Stimulated activated CD8-positive, alpha-beta memory T cell treated with anti-CD3 and anti-CD28 coated beads, Interleukin-15, amount 100 ng/mL, for 48 hours (primary cell): ENCODE measurements at regions not wholly inside any gene's neighbourhood (a gene's known extent, or its start where the extent isn't known, plus 50 kb on each side); places are given as distances from the start of the nearest gene placed in this dataset.
"Not testable (repeated sequence)": the region's sequence is repeated elsewhere in the genome, so short reads cannot be mapped to it uniquely, and the experiment has no call there.

Experiments used
- DNase-seq, 2 donors: peaks; one replicate each; pipeline ENCODE4 v3.0.0-alpha.2; 2020; ENCODE audit warnings: low read depth in 2 of 2

DNA sequence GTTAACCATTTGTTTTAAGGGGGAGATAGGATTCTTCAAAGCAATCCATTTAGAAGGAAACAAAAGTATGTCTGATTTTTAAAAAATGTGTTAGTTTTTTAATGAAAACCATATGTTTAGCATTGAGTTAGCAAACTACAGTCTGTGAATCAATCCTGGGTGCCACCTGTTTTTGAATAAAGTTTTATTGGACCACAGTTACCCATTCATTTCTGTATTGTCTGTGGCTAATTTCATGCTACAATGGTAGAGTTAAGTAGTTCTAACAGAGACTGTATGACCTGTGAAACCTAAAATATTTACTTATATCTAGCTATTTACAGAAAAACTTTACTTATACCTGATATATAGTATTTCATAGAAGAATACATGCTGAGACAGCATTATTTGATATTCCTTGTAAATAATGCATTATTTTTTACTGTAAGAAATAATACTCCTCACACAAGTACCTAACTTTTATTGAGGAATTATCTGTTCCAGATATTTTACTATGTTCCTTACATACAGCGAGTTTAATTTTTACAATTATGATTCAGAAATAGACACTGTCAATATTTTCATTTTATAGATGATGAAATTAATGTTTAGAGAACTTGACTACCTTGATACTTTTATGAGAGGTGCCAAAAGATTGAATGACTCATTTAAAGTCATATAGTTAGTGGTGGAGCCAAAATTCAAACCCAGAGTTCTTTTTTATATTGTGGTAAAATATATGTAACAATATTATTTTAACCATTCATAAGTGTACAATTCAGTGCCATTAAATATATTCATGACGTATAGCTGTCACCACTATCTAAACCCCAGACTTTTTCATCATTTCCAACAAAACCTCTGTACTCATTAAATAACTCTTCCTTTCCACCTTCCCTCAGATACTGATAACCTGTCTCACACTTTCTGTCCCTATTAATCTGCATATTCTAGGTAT is 122.0 kb downstream of the GLUD2 start:
- DNase-seq = no peak

- DNase-seq = no peak
Measured at GRCh38 chrX:121172703-121173102, 125.3 kb downstream of the GLUD2 start.

GRCh38 chrX:121179972-121180371 is 132.6 kb downstream of the GLUD2 start:
- no peak for DNase-seq

- no peak for DNase-seq
Measured at GRCh38 chrX:121191779-121192178, 144.4 kb downstream of the GLUD2 start.

GRCh38 chrX:121195719-121196118 is 148.3 kb downstream of the GLUD2 start:
- DNase-seq = no peak

GRCh38 chrX:121196872-121197444 is 149.5 kb downstream of the GLUD2 start:
- not testable (repeated sequence) for DNase-seq

DNA sequence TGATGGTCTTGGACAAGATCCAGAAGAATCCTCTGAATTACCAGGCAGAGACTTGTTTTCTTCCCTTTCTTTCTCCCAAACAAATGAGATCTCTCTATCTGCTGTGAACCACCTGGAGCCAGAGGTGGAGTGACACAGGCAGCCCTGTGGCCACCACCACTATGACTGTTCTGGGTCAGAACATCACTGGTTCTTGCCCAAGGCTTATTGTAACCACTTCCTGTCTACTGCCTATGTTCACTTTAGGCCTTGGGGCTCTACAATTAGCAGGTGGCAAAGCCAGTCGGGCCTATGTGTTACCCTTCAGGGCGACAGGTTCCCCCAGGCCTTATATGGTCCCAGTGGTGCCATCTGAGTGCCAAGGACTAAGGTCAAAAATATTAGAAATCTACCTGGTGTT is 161.2 kb downstream of the GLUD2 start:
- no peak for DNase-seq

DNA sequence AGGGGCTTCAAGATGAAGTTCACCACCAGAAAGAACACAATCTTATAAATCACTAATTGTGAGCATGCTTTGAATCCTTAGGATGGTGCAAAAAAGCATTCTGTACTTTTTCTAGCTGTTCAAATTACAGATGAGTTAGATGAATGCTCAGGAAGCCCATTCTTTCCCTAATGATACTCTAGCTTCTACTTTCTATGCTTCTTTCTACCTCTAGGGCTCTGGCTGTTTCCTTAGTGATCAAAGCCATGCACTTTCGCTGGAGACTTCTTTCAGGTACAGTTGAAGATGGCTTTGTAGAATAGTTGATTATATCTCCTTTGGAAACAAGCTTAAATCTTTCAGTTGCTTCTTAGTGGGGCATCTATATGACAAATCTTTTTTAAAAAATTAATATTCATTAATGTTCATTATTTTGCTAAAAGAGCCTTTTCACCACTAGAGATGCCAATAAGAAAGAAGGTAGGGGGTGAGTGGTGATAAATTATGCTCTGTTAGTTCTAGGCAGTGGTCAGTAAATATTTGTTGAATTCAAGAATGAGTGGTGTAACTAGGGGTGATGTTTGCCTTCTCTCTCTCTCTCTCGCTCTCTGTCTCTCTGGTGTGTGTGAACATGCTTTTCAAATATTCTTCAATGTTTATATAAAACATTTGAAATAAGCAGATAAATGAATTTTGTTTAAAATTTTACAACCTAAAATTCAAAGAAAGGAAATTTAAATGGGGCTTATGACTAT is 169.4 kb downstream of the GLUD2 start:
- DNase-seq = no peak

GRCh38 chrX:121221322-121221977 is 174.0 kb downstream of the GLUD2 start:
- no peak for DNase-seq

DNA sequence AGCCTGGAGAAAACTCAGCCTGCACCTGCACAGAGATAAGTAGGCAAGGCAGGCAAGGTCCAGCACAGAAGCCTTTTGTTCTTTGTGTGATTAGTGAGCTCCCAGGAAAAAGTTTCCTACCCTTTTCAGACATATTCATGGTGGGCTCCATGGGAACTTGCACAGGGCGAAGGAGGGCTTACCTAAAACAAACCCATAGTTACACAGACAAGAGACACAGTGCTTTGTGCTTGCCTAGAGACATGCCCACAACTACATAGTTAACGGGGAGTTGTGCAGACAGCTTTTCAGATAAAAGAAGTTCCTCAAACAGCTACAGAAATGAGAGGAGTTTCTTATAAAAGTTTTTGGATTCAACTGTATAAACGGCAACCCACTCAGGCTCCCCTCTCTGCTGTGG is 180.5 kb downstream of the GLUD2 start:
- DNase-seq = no peak

DNA sequence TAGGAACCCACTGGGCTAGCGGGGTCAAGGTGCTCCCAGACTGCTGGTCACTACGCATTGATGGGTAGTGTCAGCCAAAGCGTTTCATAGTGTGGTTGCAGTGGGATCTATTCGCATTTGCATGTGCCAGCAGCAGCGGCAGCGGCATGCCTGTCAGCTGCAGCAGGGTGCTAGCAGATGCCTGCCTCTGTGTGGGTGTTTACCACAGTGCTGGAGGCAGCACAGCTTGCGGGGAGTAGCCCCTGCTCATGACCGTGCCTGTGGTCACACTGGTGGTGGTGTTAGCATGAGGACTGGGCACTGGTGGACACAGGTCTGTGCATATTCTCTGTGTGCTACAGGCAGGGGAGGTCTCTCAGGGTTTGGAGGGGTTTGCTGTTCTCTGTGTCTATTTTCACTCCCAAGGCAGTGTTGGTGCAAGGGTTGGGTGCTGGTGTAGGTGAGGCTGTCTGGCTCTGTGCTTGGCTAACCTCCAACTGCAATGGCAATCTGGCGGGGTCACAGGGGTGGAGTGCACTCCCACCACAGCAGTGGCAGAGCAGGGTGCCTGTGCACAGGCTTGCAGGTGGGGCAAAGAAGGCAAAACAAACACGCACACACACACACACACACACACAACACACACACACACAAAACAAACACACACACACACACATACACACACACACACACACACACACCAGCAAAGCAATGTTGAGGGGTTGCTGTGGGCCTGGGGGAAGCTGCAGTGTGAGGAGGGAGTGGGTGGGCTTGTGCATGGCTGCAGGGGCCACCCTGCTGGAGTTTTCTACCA is 184.4 kb downstream of the GLUD2 start:
- DNase-seq = no peak

GRCh38 chrX:121236040-121236439 is 188.6 kb downstream of the GLUD2 start:
- DNase-seq = no peak

DNA sequence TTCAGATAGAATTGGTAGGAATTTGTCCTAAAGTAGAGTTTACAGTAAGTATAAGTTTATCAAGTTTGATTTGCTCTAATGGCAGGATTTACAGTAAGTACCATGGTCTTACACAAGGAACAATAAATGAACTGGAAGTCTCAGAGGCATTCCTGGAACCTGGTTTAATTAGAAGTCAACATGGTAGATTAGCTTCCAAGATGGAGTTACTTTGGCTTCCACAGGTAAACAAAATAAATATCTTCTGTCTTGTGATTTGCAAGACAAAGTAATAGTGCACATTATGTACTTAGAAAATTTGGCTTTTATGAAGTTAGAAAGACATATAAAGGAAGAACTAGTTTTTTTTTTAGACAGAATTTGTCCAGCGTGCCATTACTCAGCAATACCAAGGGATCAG is 190.7 kb downstream of the GLUD2 start:
- DNase-seq = no peak

DNA sequence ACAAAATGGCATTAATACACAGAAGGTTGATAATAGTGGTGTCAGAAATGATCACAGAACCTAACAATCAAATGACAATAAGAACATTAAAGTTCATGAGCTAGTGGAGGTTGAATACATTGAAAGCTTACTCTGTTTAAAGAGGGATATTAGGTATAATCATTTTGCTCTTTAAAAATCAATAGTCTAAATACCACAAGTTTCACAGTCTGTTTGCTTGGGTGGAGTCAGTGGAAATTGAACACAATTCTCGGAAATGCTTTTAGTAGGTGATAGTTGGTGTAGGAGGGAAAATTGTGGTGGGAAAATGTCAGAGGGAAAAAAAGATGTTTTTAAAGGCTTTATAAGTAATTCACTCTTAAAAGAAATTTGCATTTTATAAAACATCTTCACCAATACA is 197.1 kb downstream of the GLUD2 start:
- no peak for DNase-seq

DNA sequence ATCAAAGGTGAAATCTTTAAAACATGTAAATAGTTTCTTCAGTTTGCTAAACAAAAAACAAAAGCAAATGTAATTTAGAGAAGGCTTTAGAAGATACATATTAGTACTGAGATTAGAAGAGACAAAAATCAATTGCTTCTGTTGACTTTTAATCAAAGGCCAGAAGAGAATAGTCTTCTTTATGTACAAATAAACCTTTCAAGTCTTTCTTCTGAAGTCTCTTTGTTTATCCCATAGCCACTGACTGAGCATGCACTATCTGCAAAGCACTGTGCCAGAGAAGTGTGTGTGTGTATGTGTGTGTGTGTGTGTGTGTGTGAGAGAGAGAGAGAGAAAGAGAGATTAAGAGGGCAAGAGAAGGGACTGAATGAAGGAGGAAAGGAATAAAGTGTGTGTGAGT is 198.4 kb downstream of the GLUD2 start:
- no peak for DNase-seq

- DNase-seq = no peak
Measured at GRCh38 chrX:121254336-121254735, 206.9 kb downstream of the GLUD2 start.

DNA sequence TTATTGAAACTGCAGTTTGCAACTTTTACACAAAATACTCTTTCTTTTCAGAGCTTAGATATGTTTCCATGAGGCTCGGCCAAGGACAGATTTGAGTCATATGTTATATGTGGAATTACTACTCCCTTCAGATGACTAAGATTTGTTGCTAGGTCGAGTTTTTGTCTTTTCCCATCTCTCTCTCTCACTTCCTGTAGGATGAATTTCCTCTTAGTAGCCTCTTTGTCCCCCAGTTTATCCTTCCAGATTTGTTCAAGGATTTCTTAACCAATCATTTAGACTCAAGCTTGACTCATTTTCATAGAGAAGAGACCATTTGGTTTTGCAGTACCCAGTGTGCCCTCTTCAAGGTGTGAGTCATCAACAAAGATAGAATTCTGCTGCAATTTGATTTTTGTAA is 209.2 kb downstream of the GLUD2 start:
- DNase-seq = no peak

- no peak for DNase-seq
Measured at GRCh38 chrX:121258545-121258944, 211.1 kb downstream of the GLUD2 start.

DNA sequence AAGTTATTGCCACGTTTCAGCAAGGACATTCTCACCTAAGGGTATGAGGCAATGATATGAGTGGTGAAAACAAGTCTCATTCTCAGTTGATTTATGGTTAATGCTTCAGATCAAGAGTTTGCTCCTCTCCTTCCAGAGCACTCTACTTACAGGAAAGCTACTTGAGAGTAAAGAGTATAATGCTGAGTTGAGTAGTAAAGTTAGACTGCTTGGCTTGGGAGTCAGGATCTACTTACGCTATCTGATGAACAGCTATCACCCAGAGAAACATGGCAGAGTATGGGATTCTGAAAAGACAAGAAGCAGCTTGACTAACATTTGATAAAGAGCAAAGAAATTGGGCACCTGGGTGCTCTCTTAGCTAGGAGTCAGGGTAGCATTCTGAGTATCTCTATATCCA is 211.8 kb downstream of the GLUD2 start:
- no peak for DNase-seq

DNA sequence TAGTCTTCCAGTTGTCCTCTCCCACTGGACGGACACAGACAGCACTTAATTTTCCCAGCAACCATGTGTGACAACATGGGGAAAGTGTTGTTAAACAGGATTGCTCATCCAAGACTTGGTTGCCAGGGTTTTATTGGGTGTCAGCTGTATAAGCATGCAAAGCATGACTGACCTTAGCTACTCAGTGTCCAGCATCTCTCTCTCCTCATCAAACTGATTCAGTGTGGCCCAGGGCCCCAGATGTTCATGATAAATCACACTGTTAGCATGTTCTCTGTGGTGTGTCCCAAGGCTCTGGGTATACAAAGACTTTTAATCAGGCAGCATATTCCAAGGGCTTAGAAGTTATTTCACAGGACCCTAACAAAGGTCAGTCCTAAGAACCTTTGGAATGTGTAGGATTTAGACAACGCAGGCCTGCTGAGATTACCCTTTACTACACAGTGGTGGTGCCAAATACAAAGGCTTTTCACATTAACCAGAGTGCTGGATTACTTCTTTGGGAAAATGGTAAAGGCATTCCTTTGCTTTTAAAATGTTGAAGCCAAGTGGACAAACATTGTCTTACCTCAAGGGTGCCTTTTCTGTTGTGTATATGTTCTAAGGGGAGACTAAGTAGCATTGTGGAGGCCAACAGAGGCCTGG is 213.3 kb downstream of the GLUD2 start:
- no peak for DNase-seq

GRCh38 chrX:121283921-121284320 is 236.5 kb downstream of the GLUD2 start:
- no peak for DNase-seq
